GM12801 (cell line): ENCODE measurements at regions not wholly inside any gene's neighbourhood (a gene's known extent, or its start where the extent isn't known, plus 50 kb on each side); places are given as distances from the start of the nearest gene placed in this dataset.

ENCODE experiments used
- TF ChIP-seq, protein P1 (sequence below): IDR thresholded peaks from one replicate; pipeline ENCODE4 v1.5.1; 2011; ENCODE audit warnings: control low read depth; ENCODE audit not compliant: insufficient read length; ENCODE audit errors: extremely low read depth

DNA sequence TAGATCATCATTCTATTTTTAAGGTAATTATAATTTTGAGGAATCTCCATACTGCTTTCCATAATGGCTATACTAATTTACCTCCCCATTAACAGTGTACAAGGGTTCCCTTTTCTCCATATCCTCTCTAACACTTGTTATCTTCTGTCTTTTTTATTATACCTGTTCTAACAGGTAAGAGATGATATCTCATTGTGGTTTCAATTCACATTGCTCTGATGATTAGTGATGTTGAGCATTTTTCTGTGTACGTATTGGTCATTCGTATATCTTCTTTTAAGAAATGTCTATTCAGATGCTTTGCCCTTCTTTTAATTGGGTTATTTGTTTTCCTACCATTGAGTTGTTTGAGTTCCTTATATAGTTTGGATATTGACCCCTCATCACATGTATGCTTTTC is 81.6 kb upstream of the SCAF8 start:
- TF ChIP-seq, protein P1, sequence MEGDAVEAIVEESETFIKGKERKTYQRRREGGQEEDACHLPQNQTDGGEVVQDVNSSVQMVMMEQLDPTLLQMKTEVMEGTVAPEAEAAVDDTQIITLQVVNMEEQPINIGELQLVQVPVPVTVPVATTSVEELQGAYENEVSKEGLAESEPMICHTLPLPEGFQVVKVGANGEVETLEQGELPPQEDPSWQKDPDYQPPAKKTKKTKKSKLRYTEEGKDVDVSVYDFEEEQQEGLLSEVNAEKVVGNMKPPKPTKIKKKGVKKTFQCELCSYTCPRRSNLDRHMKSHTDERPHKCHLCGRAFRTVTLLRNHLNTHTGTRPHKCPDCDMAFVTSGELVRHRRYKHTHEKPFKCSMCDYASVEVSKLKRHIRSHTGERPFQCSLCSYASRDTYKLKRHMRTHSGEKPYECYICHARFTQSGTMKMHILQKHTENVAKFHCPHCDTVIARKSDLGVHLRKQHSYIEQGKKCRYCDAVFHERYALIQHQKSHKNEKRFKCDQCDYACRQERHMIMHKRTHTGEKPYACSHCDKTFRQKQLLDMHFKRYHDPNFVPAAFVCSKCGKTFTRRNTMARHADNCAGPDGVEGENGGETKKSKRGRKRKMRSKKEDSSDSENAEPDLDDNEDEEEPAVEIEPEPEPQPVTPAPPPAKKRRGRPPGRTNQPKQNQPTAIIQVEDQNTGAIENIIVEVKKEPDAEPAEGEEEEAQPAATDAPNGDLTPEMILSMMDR: no peak

DNA sequence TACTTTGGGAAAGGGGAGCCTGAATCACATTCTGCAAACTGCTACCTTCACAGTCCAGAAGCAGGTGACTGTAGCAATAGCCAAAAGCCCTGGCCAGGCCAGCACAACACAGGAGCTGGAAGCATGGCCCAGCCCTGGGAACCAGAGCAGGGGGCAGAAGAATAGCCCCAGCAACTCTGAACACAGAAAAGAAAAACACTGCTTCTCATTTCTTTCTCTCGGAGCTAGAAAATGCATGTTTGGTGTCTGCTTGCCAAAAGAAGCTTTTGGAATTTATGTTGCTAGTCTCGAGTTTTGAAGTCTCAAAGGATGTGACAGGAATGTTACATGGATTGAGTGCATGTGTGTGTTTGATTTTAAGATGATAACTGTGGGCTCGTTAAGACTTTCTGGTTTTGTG is 79.8 kb upstream of the SCAF8 start:
- TF ChIP-seq, protein P1: no peak

DNA sequence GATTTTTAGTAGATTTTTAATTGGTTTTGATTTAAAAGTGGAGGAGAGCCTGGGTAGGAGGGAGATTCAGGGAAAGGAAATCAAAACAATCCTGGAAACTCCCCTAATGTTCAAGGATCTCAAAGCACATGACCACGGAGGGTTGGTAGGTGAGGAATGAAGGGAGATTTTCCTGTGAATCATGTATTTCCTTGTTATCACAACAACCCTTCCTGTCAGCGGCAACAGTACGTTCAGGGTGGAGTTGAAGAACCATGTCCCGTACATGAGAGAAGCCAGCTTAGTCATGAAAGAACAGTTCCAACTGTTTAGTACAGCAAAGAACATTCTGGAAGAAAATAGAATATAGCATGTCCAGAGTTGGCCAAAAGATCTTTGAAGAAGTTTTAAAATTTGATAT is 79.4 kb upstream of the SCAF8 start:
- TF ChIP-seq, protein P1: no peak

DNA sequence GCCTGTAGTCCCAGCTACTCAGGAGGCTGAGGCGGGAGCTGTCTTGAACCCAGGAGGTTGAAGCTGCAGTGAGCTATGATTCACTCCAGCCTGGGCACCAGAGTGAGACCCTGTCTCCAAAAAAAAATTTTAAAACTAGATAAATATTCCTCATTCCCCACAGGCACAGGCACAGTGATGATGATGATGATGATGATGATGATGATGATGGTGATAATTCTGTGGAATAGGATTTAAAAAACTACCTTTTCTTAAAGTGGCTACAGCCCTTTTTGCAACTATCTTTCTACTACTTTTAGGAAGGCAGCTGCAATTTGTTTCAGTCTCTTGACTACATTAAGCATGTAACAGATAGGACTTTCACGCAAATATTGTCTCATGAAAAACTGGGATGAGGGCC is 76.6 kb upstream of the SCAF8 start:
- TF ChIP-seq, protein P1: no peak

DNA sequence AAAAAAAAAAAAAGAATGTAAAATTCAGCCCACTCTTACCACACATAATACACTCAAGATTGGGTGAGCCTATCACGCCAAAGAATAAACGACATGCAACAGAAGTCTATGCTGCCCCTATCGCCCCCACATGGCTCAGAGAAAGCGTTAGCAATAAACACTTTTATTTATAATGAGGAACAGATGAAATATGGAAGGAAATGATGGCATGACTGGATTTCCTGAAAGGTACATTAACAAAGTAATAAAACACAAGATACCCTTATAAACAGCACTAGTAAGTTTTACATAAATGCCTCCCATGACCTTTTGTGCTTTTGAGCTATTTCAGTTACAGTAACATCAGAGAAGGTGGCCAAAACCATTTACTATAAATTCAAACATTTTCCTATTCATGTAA is 71.4 kb upstream of the SCAF8 start:
- TF ChIP-seq, protein P1: no peak

DNA sequence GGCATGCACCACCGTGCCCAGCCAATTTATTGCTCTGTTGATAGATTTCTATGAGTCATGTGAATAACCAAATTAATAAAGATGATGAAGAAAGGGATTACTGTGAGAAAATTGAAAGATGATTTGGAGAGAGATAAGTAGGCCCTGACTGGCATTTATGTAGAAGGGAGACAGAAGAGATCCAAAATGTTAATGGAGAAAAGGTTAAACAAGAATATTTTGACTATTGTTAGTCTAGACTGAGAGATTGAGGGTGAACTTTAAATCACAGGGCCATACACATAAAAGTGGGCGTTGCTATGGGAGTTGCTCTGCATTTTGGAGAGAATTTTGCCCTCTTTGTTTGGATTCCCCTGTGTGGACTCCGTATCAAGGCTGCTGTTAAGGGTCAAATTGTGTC is 68.9 kb upstream of the SCAF8 start:
- TF ChIP-seq, protein P1: no peak

DNA sequence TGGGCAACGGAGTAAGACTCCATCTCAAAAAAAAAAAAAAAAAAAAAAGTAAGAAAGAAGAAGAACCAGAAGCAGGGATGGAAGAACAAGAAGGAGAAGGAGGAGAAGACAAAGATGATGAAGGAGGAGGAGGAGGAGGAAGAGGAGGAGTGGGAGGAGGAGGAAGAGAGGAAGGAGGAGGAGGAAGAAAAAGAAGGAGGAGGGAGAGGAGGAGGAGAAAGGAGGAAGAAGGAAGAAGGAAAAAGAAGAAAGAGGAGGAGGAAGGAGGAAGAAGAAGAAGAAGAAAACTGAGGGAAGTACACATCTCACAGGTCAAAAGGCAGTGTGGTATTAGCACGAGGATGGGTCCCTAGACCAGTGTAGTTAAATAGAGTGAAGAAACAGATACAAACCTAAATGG is 65.1 kb upstream of the SCAF8 start:
- TF ChIP-seq, protein P1: no peak

DNA sequence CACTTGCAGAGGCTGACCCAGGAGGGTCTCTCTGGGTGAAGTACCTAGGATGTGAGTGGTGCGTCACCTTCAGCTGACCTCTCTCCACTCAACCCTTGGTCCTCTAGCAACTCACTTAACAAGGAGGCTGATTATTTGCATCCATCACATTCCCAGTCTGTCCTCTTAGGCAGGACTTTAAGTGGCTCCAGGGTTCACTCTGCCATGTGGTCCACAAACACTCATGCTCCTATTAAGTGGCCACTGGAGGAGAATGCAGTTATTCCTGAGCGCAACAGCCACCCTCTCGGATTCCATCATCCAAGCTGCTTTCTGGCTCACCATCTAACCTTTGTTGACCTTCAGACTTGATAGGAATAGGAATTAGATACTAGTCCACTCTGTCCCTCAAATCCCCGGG is 61.1 kb upstream of the SCAF8 start:
- TF ChIP-seq, protein P1: no peak
